GM21367 (cell line): ENCODE measurements at regions not wholly inside any gene's neighbourhood (a gene's known extent, or its start where the extent isn't known, plus 50 kb on each side); places are given as distances from the start of the nearest gene placed in this dataset.

Experiments
- ATAC-seq: cut with Tn5 transposase; IDR thresholded peaks from one replicate; pipeline ENCODE4 v1.9.1; 2021; ENCODE audit not compliant: unreplicated experiment

- ATAC-seq: no peak
Observed at GRCh38 chr12:74899031-74899829, 310.4 kb downstream of the KCNC2 start.

- no peak for ATAC-seq
Observed at GRCh38 chr12:74900232-74900631, 309.4 kb downstream of the KCNC2 start.

GRCh38 chr12:74903522-74903921 is 306.1 kb downstream of the KCNC2 start:
- ATAC-seq: no peak

- no peak for ATAC-seq
Observed at GRCh38 chr12:74906224-74906623, 303.4 kb downstream of the KCNC2 start.

GRCh38 chr12:74910831-74911230 is 298.8 kb downstream of the KCNC2 start:
- ATAC-seq: no peak

GRCh38 chr12:74914378-74914777 is 295.3 kb downstream of the KCNC2 start:
- no peak for ATAC-seq

GRCh38 chr12:74915718-74916117 is 293.9 kb downstream of the KCNC2 start:
- ATAC-seq: no peak

- no peak for ATAC-seq
Observed at GRCh38 chr12:74917743-74918142, 291.9 kb downstream of the KCNC2 start.

GRCh38 chr12:74918291-74918690 is 291.3 kb downstream of the KCNC2 start:
- ATAC-seq: no peak

- no peak for ATAC-seq
Observed at GRCh38 chr12:74922117-74922516, 287.5 kb downstream of the KCNC2 start.

GRCh38 chr12:74922642-74923041 is 287.0 kb downstream of the KCNC2 start:
- ATAC-seq: no peak

- ATAC-seq: no peak
Observed at GRCh38 chr12:74941670-74942069, 268.0 kb downstream of the KCNC2 start.

GRCh38 chr12:74945771-74946198 is 263.9 kb downstream of the KCNC2 start:
- no peak for ATAC-seq

GRCh38 chr12:74953697-74954096 is 255.9 kb downstream of the KCNC2 start:
- ATAC-seq: no peak

GRCh38 chr12:74957231-74957630 is 252.4 kb downstream of the KCNC2 start:
- ATAC-seq: no peak

GRCh38 chr12:74957634-74958033 is 252.0 kb downstream of the KCNC2 start:
- ATAC-seq: no peak

GRCh38 chr12:74959657-74960056 is 250.0 kb downstream of the KCNC2 start:
- ATAC-seq: no peak

GRCh38 chr12:74963304-74963703 is 246.3 kb downstream of the KCNC2 start:
- no peak for ATAC-seq

- ATAC-seq: no peak
Observed at GRCh38 chr12:74963867-74964331, 245.7 kb downstream of the KCNC2 start.

- ATAC-seq: no peak
Observed at GRCh38 chr12:74964390-74964789, 245.2 kb downstream of the KCNC2 start.

- ATAC-seq: no peak
Observed at GRCh38 chr12:74971201-74971600, 238.4 kb downstream of the KCNC2 start.

GRCh38 chr12:74977832-74978481 is 231.7 kb downstream of the KCNC2 start:
- no peak for ATAC-seq
